Fibroblast of skin of right biceps (primary cell): ENCODE measurements at regions not wholly inside any gene's neighbourhood (a gene's known extent, or its start where the extent isn't known, plus 50 kb on each side); places are given as distances from the start of the nearest gene placed in this dataset.

Experiments
- DNase-seq: peaks from one replicate; pipeline ENCODE4 v3.0.0-alpha.2; 2013

DNA sequence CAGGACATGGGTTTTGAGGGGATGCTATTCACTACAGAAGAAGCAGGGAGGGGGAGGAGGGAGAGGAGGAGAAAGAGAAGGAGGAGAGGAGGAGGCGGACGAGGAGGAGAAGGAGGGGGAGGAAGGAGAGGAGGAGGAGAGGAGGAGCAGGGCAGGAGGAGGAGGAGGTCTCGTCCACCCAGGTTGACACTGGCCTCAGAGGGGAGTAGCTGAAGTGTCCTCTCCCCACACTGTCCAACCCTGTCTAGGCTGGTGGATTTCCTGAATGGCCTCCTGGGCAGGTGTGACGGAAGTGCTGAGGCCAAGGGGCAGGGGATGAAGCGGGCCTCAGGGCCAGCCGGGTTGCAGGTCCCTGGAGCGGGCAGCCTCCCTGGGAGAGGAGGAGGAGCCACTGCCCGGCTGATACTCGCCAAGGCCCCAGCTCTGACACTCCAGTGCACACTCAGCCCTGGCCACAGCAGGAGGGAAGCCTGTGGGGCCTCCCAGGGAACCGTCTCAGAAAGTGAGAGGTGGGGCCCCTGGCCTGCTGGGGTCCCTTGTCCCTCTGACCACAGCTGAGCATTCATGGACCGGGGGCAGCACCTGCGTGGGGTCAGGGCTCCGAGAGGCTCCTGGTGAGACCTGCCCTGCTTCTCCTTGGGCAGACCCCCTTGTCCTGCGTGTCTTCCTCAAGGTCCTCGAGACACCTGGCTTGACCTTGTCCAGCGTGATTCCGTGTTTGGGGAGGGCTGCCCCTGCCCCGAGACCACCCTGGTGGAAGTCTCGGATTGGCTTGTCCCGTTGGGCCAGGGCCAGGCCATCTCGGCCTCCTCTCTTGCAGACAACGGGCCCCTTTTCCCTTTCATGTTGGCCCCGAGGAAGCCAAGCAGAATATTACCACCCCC lies 200.6 kb upstream of the CIBAR2 start:
- no peak for DNase-seq

DNA sequence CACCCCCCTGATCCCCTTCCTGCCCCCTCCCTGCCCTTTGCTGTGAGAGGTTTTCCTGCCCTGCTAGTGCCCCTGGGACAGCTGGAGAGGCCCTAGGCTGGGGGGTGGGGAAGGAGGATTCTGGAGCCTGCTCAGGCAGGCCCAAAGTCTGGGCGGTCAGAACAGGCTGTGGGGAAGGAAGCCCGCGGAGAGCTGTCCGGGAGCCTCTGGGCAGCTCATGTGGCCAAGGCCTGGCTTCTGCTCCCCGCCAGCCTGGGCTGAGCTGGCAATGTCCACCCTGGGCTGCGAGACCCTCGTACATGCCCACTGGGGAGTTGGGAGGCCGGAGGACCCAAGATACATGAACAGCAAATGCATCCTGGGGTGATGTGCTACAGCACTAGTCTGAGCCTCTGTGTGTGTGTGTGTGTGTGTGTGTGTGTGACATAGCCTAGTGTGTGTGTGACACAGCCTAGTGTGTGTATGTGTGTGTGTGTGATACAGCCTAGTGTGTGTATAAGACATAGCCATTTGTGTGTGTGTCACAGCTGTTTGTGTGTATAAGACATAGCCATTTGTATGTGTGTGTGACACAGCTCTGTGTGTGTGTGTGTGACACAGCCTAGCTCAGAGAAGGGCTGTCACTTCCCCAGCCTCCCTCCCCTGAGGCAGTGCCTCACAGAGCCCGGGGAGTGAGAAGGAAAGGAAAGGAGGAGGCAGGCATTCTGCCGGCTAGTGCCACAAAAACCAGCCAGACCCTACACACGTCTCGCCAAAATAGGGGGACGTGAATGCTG lies 201.4 kb upstream of the CIBAR2 start:
- DNase-seq: peak; percentile 29

GRCh38 chr16:85314512-85314971 lies 202.3 kb upstream of the CIBAR2 start:
- DNase-seq: no peak

DNA sequence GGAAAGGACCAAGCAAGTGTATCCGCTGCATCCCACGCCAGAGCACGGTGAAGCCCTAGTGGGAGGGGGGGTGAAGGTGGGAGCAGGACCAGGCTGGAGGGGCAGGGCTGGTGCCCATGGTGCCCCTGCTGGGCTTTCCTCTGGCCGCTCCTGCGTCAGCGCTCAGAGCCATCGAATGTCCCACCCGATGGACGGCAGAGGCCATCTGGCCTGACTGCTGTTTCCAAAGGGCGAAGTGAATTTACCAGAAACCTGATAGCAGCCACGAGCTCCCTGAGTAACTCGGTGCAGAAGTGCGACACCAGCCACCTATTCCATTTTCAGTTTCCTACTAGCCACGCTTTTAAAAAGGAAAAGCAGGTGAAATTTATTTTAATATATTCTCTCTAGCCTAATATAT lies 203.6 kb upstream of the CIBAR2 start:
- DNase-seq: no peak

DNA sequence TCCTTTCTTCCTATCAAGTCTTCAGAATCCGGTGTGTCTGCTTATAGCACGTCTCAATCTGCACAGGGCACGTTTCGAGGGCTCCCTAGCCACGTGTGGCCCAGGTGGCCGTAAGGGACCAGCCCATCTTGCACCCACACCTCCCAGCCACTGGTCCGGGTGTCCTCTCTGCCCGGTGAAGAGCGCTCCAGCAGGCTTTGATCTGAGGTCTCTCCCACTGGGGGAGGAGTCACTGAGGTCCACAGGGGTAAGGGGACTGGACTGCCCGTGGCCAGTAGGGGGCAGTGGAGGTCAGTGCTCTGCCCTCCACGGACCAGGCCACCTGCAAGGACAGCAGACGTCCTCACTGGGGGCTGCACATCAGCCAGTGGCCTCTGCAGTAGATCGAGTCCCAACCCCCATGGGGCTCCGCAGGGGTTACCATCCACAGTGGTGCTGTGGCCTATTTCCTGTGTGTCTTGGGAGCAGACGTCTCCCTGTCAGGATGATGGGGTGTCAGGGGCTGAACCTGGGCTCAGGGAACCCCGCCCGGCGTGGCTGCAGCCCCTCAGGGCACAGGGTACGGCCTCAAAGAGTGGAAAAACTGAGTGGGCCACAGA lies 204.1 kb upstream of the CIBAR2 start:
- DNase-seq: peak; percentile 50

GRCh38 chr16:85316944-85317343 lies 204.7 kb upstream of the CIBAR2 start:
- DNase-seq: no peak

DNA sequence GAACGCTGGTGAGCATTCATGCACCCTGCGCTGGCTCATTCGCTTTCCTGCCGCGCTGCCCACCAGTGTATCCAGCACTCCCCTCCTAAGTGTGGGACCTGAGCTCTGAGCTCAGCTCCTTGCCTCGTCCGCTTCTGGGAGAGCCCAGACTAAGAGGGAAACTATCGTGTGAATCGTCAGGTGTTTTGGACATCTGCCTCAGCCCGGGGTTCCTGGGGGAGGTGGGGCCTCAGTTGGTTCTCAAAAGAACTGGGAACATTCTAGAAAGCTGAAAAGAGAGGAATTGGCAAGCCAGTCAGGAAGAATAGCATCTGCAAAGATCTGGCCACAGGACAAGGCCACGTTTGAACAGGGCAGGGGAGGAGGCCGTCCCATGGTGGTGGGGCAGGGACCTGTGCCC lies 205.4 kb upstream of the CIBAR2 start:
- no peak for DNase-seq

- DNase-seq: no peak
These were observed 207.1 kb upstream of the CIBAR2 start for GRCh38 chr16:85319208-85319983.

- DNase-seq: no peak
These were observed 207.7 kb upstream of the CIBAR2 start for GRCh38 chr16:85319984-85320440.

DNA sequence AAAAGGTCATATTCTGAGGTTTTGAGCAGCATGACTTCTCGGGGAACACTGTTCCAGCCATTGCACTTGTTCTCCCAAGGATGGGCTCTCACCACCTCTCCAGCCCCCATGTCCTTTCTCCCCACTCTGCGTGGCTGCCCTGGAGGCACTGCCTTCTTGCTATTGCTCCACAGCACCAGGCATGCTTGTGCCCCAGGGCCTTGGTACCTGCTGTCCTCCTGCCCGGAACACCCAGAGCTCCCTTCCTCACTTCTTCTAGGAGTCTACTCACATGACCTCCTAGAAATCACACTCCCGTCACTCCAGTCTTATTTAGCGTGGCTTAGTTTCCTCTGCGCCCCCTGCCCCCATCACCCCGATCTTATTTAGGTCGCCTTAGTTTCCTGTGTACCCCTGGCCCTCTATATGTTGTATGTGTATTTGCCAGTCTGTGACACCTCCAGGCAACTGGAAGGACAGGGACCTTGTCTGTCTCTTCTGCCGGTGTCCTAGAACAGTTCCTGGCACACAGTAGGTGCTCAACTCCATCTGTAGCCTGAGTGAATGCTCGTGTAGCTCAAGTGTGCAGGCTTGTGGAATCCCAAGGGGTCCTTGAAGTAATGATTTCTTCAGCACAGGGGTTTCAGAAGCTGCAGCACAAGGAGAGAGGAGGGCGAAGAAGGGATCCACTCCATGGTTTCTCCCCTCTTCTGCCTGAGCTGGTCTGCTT lies 208.6 kb upstream of the CIBAR2 start:
- no peak for DNase-seq

GRCh38 chr16:85321509-85322271 lies 209.4 kb upstream of the CIBAR2 start:
- DNase-seq: peak; percentile 34

DNA sequence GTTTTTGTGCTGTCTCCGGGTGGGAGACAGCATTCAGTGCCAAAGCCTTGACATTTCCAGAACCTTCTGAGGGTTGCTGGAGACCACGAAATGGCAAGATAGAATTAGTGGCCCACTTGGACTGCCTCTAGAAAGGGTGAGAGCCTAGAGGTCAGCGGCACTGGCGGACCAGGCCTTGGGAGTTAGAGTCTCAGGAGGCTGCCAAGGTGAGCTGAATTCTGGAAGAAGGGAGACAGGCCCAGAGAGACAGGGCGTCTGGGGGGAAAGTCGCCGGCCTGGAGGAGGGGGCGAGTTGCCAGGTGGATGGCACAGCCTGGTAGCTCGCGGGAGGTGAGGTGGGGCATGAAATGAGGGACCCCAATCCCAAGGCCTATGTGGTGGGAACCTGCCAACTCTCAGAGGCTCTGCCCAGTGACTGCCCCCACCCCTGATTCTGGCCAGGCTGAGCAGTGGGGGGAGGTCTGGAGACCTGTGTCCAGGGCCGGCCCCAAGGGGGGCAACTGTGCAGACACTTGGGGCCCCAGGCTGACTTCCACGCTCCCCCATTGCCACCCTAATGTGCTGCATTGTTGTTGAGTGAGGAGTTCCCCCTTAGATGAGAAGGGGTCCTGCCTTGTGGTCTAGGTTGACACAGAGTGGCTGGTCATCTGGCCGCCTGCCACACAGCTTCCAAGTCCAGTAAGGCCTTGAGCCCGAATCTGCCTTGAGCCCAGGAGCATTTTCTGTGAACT lies 211.1 kb upstream of the CIBAR2 start:
- no peak for DNase-seq

DNA sequence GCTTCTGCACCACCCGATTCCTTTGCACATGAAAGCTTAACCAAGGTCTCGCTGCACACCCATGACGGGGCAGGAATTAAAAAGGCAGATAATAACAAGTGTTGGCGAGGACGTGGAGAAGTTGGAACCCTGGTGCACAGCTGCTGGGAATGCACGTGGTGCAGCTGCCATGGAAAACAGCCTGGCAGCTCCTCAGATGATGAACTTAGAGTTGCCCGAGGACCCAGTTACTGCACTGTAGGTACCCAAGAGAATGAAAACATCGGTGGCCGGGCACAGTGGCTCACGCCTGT lies 211.6 kb upstream of the CIBAR2 start:
- no peak for DNase-seq

DNA sequence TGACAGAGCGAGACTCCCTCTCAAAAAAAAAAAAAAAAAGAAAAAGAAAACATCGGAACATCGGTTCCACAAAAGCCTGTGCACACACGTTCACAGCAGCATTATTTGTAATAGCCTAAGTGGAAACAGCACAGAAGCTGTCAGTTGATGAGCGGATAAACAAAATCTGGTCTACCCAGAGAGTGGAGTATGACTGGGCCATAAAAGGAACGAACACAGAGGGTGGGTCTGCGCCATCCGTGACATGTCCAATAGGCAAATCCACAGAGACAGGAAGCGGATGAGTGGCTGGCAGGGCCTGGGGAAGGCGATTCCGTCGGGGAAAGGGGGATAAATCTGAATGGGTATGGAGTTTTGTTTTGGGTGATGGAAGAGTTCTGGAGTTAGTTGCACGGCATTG lies 212.2 kb upstream of the CIBAR2 start:
- no peak for DNase-seq

DNA sequence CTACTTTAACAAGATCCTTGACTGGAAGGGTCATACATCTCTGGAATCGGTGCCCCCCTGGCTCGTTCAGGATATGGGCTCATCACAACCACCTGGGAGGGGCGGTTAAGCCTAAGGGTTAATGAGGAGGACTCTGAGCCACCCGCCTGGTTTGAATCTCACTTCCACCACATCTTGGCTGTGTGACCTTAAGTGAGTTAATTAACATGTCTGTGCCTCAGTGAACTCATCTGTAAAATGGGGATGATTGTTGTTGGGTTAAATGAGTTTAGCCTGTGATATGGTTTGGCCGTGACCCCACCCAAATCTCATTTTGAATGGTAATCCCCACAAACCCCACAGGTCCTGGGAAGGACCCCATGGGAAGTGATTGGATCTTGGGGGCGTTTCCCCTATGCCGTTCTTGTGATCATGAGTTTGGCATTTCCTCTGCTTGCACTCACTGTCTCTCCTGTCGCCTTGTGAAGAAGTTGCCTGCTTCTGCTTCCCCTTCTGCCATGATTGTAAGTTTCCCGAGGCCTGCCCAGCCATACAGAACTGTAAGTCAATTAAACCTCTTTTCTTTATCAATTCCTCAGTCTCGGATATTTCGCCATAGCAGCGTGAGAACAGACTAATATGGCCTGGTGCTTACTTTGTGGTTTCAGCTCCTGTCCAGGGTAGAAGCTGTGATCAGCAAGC lies 214.0 kb upstream of the CIBAR2 start:
- peak; percentile 61 for DNase-seq

GRCh38 chr16:85326794-85327181 lies 214.5 kb upstream of the CIBAR2 start:
- no peak for DNase-seq

DNA sequence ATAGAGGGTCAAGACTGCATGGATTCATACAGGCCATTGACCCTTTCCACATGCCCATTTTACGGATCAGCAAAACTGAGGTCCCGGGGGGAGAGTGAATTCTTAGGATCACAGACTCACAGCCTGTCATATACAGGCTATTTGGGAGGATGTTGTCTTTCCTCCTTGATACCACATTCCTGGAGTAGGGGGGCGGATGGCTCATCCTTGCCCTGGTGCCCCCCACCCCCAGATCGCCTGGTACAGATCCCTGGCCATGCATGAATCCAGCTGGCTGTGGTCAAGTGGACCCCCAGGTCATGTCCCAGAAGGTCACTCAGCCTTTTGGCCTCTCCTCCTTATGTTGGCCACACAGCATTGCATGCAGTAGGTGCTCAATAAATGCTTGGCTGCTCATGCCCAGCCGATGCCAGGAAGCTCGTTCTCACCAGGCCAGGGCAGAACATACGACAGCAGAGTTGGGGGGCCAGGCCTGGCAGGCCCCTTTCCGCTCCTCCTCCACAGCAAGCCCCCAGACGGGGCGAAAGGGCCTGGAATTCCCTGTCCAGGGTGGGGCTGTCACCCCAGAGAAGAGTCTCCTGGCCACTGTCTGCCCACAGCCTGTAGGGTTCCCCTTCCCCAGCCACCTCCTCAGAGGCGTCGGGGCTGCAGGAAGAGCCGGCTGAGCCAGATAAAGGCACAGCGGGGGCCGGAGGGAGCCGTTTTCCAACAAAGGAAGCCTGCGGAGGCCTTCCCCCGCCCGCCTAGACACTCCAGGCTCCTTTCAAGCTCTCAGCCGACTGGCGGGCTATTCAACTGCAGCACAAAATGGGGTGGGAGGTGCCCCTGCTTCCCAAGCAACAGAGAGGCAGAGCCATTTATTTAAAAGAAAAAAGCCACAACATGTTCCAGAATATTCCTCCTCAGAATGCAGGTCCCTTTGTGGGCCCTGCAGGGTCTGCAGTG lies 215.7 kb upstream of the CIBAR2 start:
- DNase-seq: peak; percentile 68

DNA sequence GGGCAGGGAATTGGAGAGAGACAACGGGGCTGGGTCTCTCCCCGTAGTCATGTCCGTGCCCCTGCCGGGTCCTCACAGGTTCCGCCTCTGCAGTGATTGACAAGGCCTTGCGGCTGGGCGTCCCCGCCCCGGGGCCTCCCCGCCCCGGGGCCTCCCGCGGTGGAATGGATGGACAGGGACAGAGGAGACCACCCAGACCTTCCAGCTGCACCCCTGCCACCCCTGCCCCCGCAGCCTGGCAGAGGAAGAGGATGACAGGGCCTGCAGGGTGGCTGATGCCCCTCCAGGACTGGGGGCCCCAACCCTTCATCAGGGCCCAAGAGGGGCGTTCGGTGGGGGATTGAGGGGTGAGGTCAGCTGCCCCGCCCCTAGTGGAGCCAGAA lies 216.4 kb upstream of the CIBAR2 start:
- DNase-seq: peak; percentile 32
